GM06990 (cell line): ENCODE measurements at regions not wholly inside any gene's neighbourhood (a gene's known extent, or its start where the extent isn't known, plus 50 kb on each side); places are given as distances from the start of the nearest gene placed in this dataset.
"Not testable (repeated sequence)": the region's sequence is repeated elsewhere in the genome, so short reads cannot be mapped to it uniquely, and the experiment has no call there.

Experiments used
- DNase-seq: peaks from one replicate; pipeline ENCODE4 v3.0.0-alpha.2; 2011; ENCODE audit not compliant: insufficient read length; ENCODE audit errors: extremely low read depth
- H3K27me3 ChIP-seq: replicated peaks from 2 replicates; pipeline ENCODE4 v1.6.0; 2011; ENCODE audit warnings: low read length; ENCODE audit not compliant: control insufficient read depth, insufficient read depth
- H3K36me3 ChIP-seq: 2 replicates; pipeline ENCODE4 v1.5.1; 2011; ENCODE audit warnings: low read length; ENCODE audit not compliant: control insufficient read depth, insufficient read depth
- H3K4me3 ChIP-seq: replicated peaks from 2 replicates; pipeline ENCODE4 v1.5.1; 2011; ENCODE audit warnings: low read depth, mild to moderate bottlenecking, control low read depth, low read length
- TF ChIP-seq, protein P1 (sequence below): IDR thresholded peaks from 2 replicates; pipeline ENCODE4 v1.5.1; 2011; ENCODE audit warnings: low read length, control low read depth, mild to moderate bottlenecking, inconsistent platforms; ENCODE audit not compliant: insufficient read depth, poor library complexity, severe bottlenecking

DNA sequence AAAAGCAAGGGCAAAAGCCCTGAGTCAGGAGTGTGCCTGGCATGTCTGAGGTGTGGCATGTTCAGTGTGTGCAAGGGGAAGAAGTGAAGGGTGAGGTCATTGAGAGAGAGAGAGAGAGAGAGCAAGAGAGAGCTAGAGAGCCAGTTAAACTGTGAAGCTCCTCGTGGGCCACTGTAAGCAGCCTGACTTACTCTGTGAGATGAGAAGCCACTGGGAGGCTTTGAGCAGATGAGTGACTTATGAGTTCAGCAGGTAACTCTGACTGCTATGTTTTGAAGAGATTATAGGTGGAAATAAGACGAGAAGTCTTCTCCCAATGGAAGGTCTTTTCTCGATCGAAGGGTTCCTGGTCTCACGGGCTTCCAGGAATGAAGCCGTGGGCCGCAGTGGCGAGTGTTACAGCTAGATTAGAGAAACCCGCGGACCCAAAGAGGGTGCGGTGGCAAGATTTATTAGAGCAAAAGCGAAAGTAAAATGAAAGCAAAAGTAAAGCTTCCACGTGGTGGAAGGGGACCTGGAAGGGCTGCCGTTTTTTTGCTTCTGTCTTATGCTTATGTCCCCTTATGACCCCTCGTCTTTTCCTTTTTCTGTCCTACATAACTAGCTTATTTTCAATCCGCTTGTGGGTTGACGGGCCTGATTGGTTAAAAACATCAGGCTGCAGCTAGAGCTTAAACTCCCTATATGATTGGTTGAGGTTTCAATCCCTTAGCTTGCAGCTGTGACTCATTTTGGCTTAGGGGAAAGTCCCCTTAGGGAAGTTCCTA is 323.1 kb upstream of the FAM78B start:
- Histone ChIP-seq H3K27me3 (no peaks in the 10 kb centered on the region), H3K4me3 (peak overlapping the region; percentile 50), H3K36me3 (no peaks in the 10 kb centered on the region)
- TF ChIP-seq, protein P1, sequence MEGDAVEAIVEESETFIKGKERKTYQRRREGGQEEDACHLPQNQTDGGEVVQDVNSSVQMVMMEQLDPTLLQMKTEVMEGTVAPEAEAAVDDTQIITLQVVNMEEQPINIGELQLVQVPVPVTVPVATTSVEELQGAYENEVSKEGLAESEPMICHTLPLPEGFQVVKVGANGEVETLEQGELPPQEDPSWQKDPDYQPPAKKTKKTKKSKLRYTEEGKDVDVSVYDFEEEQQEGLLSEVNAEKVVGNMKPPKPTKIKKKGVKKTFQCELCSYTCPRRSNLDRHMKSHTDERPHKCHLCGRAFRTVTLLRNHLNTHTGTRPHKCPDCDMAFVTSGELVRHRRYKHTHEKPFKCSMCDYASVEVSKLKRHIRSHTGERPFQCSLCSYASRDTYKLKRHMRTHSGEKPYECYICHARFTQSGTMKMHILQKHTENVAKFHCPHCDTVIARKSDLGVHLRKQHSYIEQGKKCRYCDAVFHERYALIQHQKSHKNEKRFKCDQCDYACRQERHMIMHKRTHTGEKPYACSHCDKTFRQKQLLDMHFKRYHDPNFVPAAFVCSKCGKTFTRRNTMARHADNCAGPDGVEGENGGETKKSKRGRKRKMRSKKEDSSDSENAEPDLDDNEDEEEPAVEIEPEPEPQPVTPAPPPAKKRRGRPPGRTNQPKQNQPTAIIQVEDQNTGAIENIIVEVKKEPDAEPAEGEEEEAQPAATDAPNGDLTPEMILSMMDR: no peak
- peak; percentile 63 for DNase-seq

DNA sequence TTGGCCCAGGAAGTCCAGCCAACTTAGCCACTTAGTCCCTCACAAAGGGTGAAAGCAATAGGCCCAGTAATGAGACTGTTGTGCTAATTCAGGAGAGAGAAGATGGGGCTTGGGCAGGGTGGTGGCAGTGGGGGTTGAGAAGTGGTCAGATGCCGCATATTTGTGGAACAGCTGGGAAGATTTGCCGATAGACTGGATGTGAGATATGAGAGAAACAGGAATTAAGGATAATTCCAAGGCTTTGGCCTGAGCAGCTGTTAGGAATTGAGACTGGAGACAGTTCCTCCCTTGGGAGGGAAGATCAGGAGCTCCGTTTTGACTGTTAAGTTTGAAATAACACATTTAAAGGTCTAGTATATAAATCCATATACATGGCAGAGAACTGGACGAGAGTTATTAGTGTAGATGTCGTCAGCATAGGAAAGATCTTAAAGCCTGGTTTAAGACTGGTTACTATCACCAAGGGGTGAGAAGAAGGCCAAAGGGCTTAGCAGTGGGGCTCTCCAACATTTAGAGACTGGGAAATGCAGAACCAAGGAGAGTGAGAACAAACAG is 323.7 kb upstream of the FAM78B start:
- H3K4me3 ChIP-seq: no peak overlapping the region; the same call in 1 of the 2 replicates
- H3K27me3 ChIP-seq: no peaks in the 10 kb centered on the region

DNA sequence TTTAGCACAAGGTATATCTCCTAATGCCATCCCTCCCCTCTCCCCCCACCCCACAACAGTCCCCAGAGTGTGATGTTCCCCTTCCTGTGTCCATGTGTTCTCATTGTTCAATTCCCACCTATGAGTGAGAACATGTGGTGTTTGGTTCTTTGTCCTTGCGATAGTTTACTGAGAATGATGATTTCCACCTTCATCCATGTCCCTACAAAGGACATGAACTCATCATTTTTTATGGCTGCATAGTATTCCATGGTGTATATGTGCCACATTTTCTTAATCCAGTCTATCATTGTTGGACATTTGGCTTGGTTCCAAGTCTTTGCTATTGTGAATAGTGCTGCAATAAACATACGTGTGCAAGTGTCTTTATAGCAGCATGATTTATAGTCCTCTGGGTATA is 327.0 kb upstream of the FAM78B start:
- H3K27me3 ChIP-seq, DNase-seq, H3K36me3 ChIP-seq, H3K4me3 ChIP-seq: not testable (repeated sequence)

More for the DNA sequence above, 323.7 kb upstream of the FAM78B start:
- no peaks in the 10 kb centered on the region for H3K36me3 ChIP-seq
- no peak for DNase-seq
- TF ChIP-seq, protein P1: no peak

DNA sequence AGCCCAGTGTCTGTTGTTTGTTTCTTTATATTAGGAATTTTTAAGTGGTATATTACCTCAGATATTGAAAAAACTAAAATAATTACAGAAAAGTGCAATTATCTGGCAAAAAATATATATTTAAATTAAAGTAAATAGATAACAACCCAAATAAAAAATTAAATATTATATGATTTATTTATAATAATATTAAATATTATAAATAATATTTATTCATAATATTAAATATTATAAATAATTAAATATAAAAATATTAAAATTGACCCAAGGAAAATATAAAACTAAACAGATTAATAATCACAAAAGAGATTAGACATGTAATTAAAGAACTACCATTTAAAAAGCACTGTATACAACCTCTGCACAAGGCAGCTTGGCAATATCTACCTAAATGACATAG is 331.9 kb upstream of the POGK start:
- DNase-seq: no peak
- H3K27me3 ChIP-seq: no peaks in the 10 kb centered on the region
- no peak overlapping the region for H3K4me3 ChIP-seq
- TF ChIP-seq, protein P1: no peak
- no peaks in the 10 kb centered on the region for H3K36me3 ChIP-seq

DNA sequence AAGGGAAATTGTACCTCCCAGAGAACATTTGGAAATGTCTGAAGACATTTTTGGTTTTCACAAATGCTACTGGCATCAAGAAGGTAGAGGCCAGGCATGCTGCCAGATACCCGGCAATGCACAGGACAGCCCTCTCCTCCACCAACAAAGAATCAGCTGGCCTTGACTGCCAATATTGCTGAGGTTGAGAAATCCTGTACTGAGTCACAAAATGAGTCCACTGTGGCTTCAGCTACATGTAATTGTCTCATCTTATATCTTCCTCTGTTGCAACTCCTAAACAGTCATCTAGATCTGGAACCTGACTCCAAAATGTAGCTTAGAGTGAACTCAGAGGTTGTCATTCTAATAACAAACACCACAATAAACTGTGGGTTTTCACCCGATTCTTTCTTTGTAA is 327.5 kb upstream of the POGK start:
- Histone ChIP-seq H3K27me3 (no peaks in the 10 kb centered on the region), H3K4me3 (no peak overlapping the region), H3K36me3 (no peaks in the 10 kb centered on the region)
- TF ChIP-seq, protein P1: no peak
- no peak for DNase-seq

DNA sequence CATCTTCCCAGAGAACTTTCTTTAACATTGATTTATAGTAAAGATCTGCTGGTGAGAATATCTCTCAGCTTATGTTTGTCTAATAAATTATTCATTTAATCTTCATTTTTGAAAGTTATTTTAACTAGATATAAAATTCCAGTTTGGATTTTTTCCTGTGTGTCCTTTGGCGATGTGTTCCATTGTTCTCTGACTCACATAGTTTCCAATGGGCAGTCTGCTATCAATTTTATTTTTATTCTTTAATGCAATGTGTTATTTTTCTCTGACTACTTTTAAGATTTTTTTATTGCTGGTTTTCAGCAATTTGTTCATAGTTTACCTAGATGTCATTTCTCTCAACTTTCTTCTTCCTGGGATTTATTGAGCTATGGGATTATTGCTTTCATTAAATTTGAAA is 325.2 kb upstream of the POGK start:
- Histone ChIP-seq H3K36me3 (no peaks in the 10 kb centered on the region), H3K4me3 (no peak overlapping the region), H3K27me3 (no peaks in the 10 kb centered on the region)
- TF ChIP-seq, protein P1: no peak
- DNase-seq: no peak
